Lower leg skin (tissue), 3 donors: ENCODE measurements at regions not wholly inside any gene's neighbourhood (a gene's known extent, or its start where the extent isn't known, plus 50 kb on each side); places are given as distances from the start of the nearest gene placed in this dataset.

ENCODE experiments used
- POLR2A ChIP-seq, 2 donors: fragments of 450-650 bp; IDR thresholded peaks; one replicate each; pipeline ENCODE4 v1.6.1; 2016 to 2017; ENCODE audit warnings: antibody characterized with exemption in 2 of 2, mild to moderate bottlenecking in 1 of 2, moderate library complexity in 1 of 2
- TF ChIP-seq, protein P1 (sequence below), 3 donors: fragments of 450-650 bp; IDR thresholded peaks; one replicate each; pipeline ENCODE4 v1.5.1; 2016; ENCODE audit warnings: antibody characterized with exemption in 3 of 3, mild to moderate bottlenecking in 3 of 3, moderate library complexity in 2 of 3

DNA sequence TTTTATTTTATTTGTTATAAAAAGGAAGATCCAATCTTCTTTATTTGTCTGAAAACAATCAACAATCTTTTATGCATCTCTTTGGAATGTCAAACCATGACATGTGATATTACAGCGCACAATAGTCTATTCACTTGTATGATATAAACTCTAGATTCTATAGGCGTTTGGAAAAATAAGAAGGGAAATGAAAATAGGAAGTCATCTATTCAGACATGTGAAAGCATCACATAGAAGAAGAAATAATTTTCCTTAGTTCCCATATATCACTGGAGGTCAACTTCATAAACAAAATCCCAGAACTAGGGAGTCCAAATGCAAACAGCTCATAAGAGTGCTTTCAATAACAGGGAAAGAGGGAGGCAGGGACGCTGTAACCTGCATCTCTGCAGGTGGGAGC, 139.5 kb upstream of the RASGEF1B start:
- TF ChIP-seq, protein P1, sequence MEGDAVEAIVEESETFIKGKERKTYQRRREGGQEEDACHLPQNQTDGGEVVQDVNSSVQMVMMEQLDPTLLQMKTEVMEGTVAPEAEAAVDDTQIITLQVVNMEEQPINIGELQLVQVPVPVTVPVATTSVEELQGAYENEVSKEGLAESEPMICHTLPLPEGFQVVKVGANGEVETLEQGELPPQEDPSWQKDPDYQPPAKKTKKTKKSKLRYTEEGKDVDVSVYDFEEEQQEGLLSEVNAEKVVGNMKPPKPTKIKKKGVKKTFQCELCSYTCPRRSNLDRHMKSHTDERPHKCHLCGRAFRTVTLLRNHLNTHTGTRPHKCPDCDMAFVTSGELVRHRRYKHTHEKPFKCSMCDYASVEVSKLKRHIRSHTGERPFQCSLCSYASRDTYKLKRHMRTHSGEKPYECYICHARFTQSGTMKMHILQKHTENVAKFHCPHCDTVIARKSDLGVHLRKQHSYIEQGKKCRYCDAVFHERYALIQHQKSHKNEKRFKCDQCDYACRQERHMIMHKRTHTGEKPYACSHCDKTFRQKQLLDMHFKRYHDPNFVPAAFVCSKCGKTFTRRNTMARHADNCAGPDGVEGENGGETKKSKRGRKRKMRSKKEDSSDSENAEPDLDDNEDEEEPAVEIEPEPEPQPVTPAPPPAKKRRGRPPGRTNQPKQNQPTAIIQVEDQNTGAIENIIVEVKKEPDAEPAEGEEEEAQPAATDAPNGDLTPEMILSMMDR (IDR thresholded peaks at IDR 0.05) = no peak
- TF ChIP-seq POLR2A (IDR thresholded peaks at IDR 0.05) = no peak
